ENCODE measurements at regions not wholly inside any gene's neighbourhood (a gene's known extent, or its start where the extent isn't known, plus 50 kb on each side); places are given as distances from the start of the nearest gene placed in this dataset.

- DNase-seq: no peak
Observed at GRCh38 chr5:172546196-172546595, 91.9 kb upstream of the SH3PXD2B start.

- DNase-seq: no peak
Observed at GRCh38 chr5:172545291-172545801, 91.0 kb upstream of the SH3PXD2B start.

DNA sequence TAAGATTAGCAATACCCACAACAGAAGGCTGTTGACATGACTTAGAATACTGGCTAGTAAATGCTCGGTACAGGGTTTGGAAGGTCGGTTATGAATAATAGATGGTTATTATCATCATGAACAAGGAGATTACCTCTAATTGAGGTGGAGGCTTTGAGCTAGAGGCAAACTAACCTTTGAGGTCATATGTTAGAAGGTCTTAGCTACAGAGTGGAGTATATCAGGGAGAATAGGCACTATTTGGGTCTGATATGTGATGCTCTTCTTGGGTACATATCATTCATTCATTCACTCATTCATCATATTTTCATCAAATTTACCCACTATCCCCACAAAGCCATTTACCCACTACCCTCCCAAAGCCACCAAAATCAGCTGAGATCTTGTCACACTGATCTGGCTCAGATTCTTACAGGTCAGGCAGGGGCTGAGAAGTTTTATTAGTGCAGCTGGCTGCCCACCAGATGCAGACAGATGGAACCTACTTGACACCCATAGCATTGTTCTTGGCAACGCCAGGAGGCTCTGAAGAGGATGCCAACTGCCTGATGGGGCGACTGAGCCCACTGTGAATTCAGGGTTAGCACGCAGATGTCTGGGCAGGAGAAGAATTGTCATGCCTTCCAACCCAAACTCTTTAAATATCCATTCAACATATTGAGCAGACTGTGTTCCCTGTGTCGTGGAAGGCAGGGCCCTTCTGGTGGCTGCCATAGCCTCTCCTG is 90.2 kb upstream of the SH3PXD2B start:
- no peak for DNase-seq

DNA sequence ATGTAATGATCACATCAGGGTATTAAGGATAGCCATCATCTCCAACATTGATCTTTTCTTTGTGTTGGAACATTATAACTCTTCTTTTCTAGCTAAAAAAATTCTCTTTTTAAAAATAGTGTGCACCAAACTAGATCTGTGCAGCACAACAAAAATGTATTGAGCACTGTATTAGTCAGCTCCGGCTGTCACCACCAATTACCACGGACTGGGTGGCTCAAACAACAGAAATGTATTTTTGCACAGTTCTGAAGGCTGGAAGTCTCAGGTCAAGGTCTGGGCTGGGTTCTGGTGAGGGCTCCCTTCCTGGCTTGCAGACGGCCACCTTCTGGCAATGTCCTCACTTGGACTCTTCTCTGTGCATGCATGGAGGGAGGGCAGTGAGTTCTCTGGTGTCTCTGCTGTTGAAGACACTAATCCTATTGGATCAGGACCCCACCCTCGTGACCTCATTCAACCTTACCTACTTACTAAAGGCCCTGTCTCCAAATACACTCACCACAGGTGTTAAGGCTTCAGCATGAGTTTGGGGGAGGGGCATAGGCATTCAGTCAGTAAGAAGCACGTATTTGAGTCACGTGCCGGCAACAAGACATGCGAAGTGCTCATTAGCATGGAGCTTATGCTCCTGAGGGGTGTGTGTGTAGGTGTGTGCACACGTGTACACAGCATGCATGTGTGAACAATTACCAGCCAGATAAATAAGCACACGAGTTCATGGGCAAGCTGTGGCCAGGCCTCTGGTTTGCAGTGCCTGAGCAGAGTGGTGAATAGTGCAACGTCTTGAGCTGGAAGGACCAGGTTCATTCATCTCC is 89.4 kb upstream of the SH3PXD2B start:
- peak; percentile 7 for DNase-seq

GRCh38 chr5:172542651-172543131 is 88.4 kb upstream of the SH3PXD2B start:
- no peak for DNase-seq

GRCh38 chr5:172541773-172542136 is 87.4 kb upstream of the SH3PXD2B start:
- no peak for DNase-seq

DNA sequence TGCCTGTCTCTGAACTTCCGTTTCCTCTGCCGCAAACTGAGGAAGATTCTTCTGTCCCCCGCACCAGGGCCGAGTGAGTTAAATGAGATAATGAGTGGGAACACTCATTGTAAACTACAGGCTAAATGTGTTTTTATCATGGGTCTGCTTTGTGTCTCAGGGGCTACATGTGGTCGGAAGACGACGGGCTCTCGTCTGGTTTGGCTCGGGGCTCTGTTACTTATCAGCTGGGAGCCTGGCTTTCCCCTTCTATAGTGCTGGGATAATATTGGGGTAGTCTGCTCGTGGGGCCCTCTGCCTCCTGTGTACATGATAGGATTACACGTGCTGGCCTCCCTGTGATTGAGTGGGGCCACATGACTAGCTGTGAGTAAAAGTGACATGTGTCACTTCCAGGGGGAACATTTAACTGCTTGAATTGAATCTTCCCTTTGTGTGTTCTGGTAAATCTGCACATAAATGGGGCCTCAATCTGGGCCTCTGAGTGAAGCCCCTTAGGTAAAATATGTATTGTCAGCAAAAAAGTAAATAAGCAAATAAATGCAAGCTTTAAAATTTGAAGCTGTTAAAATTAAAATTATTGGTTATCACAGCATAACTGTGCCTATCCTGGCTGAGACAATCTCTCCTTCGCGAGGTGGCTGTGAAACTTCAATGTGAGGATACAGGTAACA is 86.9 kb upstream of the SH3PXD2B start:
- DNase-seq: no peak

GRCh38 chr5:172540099-172540870 is 86.0 kb upstream of the SH3PXD2B start:
- no peak for DNase-seq

DNA sequence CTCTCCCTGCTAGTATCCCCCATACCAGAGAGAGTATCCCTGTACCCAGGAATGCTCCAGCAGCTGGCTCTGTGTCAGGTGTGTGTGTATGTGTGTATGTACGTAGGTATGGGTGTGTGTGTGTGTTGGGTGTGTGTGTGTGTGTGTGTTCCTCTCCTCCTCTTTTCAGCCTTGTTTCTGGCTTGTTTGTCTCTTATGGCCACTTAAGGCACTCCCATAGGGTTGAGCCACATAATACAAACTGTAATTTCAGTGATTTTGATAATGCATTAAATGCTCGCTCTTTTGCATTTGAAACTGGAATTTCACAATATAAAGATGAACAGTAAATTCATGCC is 80.8 kb upstream of the SH3PXD2B start:
- DNase-seq: no peak

- DNase-seq: no peak
Observed at GRCh38 chr5:172534229-172535107, 80.1 kb upstream of the SH3PXD2B start.

GRCh38 chr5:172533399-172534228 is 79.3 kb upstream of the SH3PXD2B start:
- DNase-seq: no peak

DNA sequence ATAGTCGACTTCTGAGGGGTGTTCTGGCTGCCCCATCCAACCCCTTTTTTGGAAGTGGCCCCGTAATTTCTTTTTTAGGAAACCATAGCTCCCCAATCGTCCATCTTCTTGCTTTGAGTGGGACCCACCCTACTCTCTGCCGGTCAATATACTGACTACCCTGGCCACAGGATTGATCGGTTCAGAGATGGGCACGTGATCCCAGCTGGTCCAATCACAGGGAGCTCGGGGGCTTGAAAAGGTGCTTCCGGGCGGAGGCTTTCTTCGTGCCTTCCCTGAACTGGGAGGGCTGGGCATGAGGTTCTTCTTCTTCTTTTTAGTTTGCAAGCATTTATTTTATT is 78.7 kb upstream of the SH3PXD2B start:
- no peak for DNase-seq

- peak; percentile 8 for DNase-seq
Observed at GRCh38 chr5:172532439-172532838, 78.1 kb upstream of the SH3PXD2B start.

GRCh38 chr5:172531704-172532026 is 77.3 kb upstream of the SH3PXD2B start:
- DNase-seq: no peak

- DNase-seq: no peak
Observed at GRCh38 chr5:172530878-172531703, 76.8 kb upstream of the SH3PXD2B start.

DNA sequence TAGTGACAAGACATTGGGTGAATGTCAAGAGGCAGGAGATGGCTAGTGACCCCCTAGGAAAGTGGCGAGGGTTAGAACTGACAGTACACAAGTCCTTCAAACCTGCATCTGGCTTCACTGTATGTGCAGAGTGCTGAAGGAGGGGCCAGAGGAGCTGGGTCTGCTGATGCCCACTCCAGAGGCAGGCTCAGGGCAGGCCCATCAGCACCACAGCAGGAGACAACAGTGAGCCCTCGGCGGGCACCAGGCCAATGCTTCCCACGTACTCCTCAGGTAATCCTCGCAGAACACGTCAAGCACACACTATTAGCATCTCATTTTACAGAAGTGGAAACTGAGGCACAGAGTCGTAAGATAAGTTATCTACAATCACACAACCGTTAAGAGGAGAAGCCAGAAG is 76.1 kb upstream of the SH3PXD2B start:
- DNase-seq: no peak

DNA sequence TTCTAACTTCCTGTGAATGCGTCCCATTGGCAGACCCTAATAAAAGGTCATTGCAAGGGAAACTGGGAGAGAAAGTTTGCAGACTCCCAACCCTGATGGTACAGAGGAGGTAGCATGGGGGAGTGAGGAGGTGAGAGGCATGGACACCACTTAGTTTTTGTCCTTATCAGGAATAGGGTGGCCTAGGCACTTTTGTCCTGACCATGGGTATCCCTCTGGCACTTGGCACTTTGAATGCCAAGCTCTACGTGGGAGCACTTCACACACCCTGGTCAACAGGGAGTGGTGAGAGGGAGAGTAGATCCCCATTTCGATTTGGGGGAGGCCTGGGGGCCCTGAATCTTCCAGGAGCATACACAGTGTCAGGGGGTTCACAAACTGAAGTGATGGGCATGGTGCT is 75.6 kb upstream of the SH3PXD2B start:
- no peak for DNase-seq

DNA sequence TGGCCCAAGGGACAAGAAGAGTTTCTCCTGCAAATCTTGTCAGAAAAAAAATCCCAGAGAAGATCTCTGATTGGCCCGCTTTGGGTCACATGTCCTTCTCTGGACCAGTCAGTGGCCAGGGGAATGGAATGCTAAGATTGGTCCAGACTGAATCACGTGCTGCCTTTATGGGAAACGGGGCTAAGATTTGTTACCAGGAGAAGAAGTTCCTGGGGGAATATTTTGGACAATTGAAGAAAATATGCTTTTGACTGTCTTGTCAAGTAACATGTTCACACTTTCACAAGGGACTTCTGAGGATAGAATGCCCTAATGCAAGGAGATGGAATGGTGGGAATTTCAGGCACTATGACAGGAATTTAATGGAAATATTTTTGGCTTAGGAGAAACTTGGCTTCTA is 74.1 kb upstream of the SH3PXD2B start:
- peak; percentile 79 for DNase-seq

GRCh38 chr5:172527559-172527958 is 73.2 kb upstream of the SH3PXD2B start:
- no peak for DNase-seq

- DNase-seq: no peak
Observed at GRCh38 chr5:172525996-172526360, 71.7 kb upstream of the SH3PXD2B start.

Measured in fibroblast of skin of scalp (primary cell).